Ovary (tissue), 3 donors: ENCODE measurements at regions not wholly inside any gene's neighbourhood (a gene's known extent, or its start where the extent isn't known, plus 50 kb on each side); places are given as distances from the start of the nearest gene placed in this dataset.

ENCODE experiments used
- CTCF ChIP-seq, 3 donors: fragments of 450-650 bp in 2 of 3; fragments of 200-600 bp in 1 of 3; IDR thresholded peaks; one replicate each; pipeline versions ENCODE4 v1.5.1 to v1.8.0; 2016 to 2022; ENCODE audit warnings: antibody characterized with exemption in 3 of 3, mild to moderate bottlenecking in 1 of 3
- POLR2A ChIP-seq: fragments of 450-650 bp; IDR thresholded peaks from one replicate; pipeline ENCODE4 v1.6.1; 2017; ENCODE audit warnings: antibody characterized with exemption, mild to moderate bottlenecking, moderate library complexity
- donor health status: DM: no; HTN: no; CAD: no.

- TF ChIP-seq CTCF (IDR thresholded peaks at IDR 0.05) (no peak), POLR2A (no peak)
Measured at GRCh38 chr7:110541962-110542361, 549.0 kb upstream of the LRRN3 start.
